NT2/D1 (cell line): ENCODE measurements at regions not wholly inside any gene's neighbourhood (a gene's known extent, or its start where the extent isn't known, plus 50 kb on each side); places are given as distances from the start of the nearest gene placed in this dataset.

Experiments
- SUZ12 ChIP-seq: IDR thresholded peaks from 2 replicates; pipeline ENCODE4 v1.6.1; 2011; ENCODE audit not compliant: insufficient read length, insufficient read depth; ENCODE audit errors: extremely low read depth
- YY1 ChIP-seq: IDR thresholded peaks from 2 replicates; pipeline ENCODE4 v1.6.1; 2011; ENCODE audit not compliant: insufficient read length, insufficient read depth
- ZNF274 ChIP-seq: IDR thresholded peaks from 2 replicates; pipeline ENCODE4 v1.6.1; 2011; ENCODE audit warnings: mild to moderate bottlenecking, low read depth, low read length

GRCh38 chr11:92411431-92411830 is 186.8 kb downstream of the FAT3 start:
- TF ChIP-seq SUZ12 (no peak), YY1 (no peak), ZNF274 (no peak)
